HG03439 (cell line): ENCODE measurements at regions not wholly inside any gene's neighbourhood (a gene's known extent, or its start where the extent isn't known, plus 50 kb on each side); places are given as distances from the start of the nearest gene placed in this dataset.
"Not testable (repeated sequence)": the region's sequence is repeated elsewhere in the genome, so short reads cannot be mapped to it uniquely, and the experiment has no call there.

Source experiments
- ATAC-seq: cut with Tn5 transposase; IDR thresholded peaks from one replicate; pipeline ENCODE4 v1.9.1; 2021; ENCODE audit warnings: mild to moderate bottlenecking, moderate library complexity; ENCODE audit not compliant: unreplicated experiment

GRCh38 chr11:133653336-133653735, 121.0 kb upstream of the OPCML start:
- no peak for ATAC-seq

DNA sequence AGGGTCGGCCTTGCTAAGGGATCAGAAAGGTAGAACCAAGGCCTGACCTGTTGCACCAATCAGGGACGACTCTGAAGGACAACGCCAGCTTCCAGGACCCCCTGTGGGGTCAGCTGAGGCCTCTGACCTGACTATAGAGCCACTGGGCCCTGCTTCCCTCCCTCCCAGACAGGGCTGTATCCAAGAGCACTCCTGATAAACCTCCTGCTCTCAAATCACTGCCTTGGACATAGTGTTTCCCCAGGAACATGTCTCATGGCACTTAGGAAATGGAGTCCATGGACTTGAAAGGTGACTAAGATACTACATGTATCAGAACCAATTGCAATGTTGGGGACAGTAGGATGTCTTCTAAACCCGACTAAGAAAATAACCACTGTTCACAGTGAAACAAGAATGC, 117.8 kb upstream of the OPCML start:
- no peak for ATAC-seq

DNA sequence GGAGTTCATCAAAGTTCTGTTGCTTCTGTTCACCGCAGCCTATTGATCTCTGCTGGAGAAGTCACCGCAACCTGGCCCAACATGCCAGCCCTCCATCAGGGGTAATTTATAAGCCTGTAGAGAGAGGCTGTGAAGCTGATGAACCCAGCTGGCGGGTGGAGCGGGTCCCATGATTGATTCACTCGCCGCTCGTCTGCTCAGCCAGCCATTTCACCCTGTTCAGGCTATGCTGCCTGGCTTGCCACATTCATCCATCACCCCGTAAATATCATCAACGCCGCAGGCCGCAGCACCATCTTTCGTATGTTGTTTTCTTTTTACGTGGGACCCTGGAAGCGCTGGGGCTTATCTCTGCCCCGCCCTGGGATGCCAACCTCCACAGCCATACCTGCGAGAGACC, 116.7 kb upstream of the OPCML start:
- ATAC-seq = no peak

- no peak for ATAC-seq
Measured at GRCh38 chr11:133639408-133639807, 107.1 kb upstream of the OPCML start.

GRCh38 chr11:133638921-133639320, 106.6 kb upstream of the OPCML start:
- no peak for ATAC-seq

DNA sequence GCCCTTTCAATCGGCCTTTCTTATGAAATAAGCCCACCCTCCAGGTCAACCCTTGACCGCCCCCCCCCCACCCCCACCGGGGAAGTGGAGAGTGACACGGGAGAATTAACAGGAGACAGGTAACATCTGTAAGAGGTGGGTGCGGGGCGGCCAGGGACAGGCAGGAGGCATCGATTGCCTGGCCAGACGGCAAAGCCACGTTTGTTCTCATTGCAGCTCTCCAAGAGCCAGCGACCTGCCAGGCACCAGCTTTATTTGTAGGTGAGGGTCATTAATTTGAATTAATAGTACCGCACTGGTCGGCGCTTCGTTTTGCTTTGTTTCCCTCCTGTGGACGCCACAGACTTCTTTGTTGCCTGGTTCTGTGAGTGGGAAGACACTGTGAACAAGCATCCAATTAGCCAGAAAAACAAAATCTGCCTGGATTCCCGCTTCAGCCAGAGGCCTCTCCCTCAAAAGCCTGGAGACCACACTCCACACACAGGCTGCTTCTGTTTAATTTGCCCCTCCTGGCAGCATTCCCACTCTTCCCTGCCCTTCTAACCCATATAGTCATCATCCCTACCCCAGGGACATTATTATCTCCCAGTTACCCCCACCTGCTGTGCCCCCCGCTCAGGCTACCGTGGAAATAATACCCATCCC, 104.5 kb upstream of the OPCML start:
- no peak for ATAC-seq

GRCh38 chr11:133635244-133635739, 103.0 kb upstream of the OPCML start:
- no peak for ATAC-seq

DNA sequence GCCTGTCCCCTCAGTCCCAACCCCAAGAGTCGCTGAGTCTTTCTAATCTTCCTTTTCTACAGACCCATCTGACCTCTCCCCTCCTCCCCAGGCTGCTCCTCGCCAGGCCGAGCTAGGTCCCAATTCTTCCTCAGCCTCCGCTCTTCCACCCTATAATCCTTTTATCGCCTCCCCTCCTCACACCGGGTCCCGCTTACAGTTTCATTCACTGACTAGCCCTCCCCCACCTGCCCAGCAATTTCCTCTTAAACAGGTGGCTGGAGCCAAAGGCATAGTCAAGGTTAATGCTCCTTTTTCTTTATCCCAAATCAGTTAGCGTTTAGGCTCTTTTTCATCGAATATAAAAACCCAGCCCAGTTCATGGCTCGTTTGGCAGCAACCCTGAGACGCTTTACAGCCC, 96.1 kb upstream of the OPCML start:
- ATAC-seq = not testable (repeated sequence)

GRCh38 chr11:133621611-133622010, 89.3 kb upstream of the OPCML start:
- no peak for ATAC-seq

- ATAC-seq = no peak
Measured at GRCh38 chr11:133619973-133620372, 87.7 kb upstream of the OPCML start.

- no peak for ATAC-seq
Measured at GRCh38 chr11:133619397-133619796, 87.1 kb upstream of the OPCML start.

- no peak for ATAC-seq
Measured at GRCh38 chr11:133618544-133618943, 86.2 kb upstream of the OPCML start.

GRCh38 chr11:133608496-133608895, 76.2 kb upstream of the OPCML start:
- no peak for ATAC-seq

DNA sequence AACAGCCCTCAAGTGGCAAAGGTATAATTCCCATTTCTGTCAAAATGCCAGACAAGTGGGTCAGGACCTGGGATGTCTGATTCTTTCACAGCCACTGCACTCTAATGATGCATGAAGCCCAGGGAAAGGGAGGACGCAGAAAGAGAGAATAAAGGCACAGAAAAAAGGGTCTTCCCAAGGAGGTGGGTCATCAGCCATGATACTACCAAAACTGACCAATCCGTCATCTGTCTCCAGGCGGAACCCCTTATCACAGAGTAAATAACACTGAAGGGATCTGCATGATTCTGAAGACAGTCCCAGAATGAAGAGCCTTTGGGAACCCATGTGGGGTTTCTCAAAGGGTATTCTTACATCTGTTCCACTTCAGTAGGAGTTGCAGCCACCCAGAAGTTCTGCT, 73.8 kb upstream of the OPCML start:
- ATAC-seq = no peak

- ATAC-seq = no peak
Measured at GRCh38 chr11:133605482-133605881, 73.2 kb upstream of the OPCML start.

GRCh38 chr11:133601641-133602040, 69.3 kb upstream of the OPCML start:
- no peak for ATAC-seq

DNA sequence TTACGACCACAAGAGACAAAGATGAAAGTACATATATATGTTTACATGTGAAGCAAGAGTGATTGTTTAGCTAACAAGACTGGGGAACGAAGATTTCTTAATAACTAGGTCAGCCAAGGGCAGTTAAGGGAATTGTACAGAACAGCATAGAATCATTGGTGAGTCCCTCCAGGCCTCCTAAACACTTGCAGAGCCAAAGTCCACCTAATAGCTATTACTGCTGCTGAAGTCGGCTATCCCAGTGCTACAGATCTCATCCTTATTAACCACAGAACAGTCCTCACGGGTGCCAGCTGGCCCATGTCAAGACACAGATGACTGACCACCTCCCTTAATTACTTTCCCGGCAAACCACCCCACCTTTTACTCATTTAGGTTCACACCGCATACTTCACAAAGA, 68.5 kb upstream of the OPCML start:
- no peak for ATAC-seq

DNA sequence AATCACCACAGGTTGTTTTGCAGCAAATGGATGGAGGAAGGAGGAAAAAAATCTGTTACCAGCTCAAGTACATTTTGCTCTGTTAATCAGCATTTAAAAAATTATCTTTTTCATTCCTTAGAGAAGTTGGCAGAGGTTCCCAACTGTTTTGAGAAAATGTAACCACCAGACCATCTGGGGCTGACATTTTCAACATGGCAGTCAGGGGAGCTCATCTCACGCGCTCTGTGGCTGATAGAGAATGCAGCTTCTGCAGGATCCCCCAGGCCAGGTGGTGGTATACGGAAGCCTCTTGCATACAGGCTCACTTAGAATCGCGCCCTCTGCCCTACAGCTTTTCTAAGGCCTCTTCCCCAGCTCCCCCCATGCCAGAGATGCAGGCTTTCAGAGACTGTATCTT, 68.0 kb upstream of the OPCML start:
- no peak for ATAC-seq

DNA sequence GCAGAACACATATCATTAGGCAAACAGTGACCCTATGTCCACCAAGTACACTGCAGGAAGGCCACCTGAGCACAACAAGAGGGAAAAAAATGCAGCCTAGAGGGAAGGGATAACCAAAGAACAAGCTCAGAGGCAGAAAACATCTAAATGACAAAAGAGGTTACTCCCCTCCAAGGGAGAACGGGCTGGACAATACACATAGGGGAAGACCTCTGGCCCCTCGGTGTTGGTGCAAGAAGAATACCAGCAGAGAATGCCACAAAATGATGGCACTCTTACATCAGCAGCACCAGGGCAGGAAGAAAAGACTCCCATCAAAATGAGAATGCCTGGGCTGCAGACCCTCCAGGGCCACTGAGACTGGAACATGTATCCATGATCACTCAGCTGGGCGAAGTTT, 66.6 kb upstream of the OPCML start:
- no peak for ATAC-seq

DNA sequence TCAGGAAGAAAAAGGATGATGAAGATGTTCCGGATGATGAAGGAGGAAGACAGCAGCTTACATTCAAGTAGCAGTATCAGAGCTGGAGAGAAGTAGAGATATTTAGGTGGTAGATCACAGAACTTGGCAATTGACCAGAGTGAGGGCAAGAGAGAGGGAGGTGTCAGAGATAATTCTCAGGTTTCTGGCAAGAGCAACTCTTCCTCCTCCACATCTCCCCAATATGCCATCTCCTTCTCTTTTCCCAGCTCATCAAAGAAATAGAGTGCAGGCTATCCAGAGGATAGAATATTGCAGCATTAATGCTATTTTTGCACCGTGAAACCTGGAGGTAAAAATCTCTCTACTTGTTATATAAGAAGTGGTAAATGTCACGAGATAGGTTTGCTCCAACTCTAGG, 64.9 kb upstream of the OPCML start:
- no peak for ATAC-seq

DNA sequence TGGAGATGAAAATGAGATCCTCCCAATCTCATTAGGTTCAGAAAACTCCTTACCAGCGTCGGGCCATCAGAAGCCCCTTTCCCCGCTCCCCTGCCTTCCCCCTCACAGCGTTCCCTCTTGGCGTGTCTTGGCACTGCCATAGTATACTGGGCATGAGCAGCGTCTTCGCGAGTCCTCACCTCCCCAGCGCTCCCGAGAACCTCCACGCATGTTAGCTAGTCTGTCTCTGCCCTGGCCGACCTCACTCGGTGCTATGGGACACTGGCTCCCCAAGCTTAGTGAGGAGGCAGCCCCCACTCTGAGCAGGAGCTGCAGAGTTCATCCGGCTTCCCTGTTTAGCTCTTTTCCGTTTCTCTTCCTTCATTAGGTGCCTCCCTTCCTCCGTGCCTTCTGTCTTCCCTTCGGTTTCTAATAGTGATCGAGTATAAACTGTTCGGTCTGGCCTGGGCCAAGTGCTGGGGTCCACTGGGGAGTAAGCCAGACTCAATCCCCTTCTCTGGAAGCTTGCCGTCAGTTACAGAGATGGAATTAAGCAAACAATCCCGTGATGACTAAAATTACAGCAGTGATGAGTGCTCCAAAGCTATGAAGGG, 63.8 kb upstream of the OPCML start:
- no peak for ATAC-seq

GRCh38 chr11:133593036-133593435, 60.7 kb upstream of the OPCML start:
- ATAC-seq = no peak
